Activated B cell treated with CpG ODN at 0.5 μM for 24 hours (primary cell): ENCODE measurements at regions not wholly inside any gene's neighbourhood (a gene's known extent, or its start where the extent isn't known, plus 50 kb on each side); places are given as distances from the start of the nearest gene placed in this dataset.

Source experiments
- ATAC-seq: fragments of 200-7000 bp; cut with Tn5 transposase; one replicate; pipeline ENCODE4 v1.10.0; 2021; ENCODE audit warnings: low read depth, mild to moderate bottlenecking, moderate library complexity
- CTCF ChIA-PET: fragments of 350-600 bp; sonication (Branson Sonifier 250); formaldehyde crosslinking; loops from one replicate; lab custom pipeline; 2021; ENCODE audit warnings: antibody characterized with exemption; lab: Charles Lee
- POLR2A ChIA-PET: fragments of 350-600 bp; sonication (Branson Sonifier 250); formaldehyde crosslinking; loops from one replicate; lab custom pipeline; 2021; ENCODE audit warnings: antibody characterized with exemption; lab: Charles Lee
- DNase-seq: peaks from one replicate; pipeline ENCODE4 v3.0.0; 2022
- H3K27ac Mint-ChIP-seq: one replicate; pipeline ENCODE4 v1.8.0; 2020; ENCODE audit warnings: mixed read lengths
- H3K27me3 Mint-ChIP-seq: one replicate; pipeline ENCODE4 v1.8.0; 2021; ENCODE audit warnings: mixed read lengths
- H3K36me3 Mint-ChIP-seq: one replicate; pipeline ENCODE4 v1.8.0; 2021; ENCODE audit warnings: low read depth, mixed read lengths
- H3K4me1 Mint-ChIP-seq: one replicate; pipeline ENCODE4 v1.8.0; 2021; ENCODE audit warnings: mixed read lengths
- H3K4me3 Mint-ChIP-seq: one replicate; pipeline ENCODE4 v1.8.0; 2020; ENCODE audit warnings: mild to moderate bottlenecking, mixed read lengths
- H3K9me3 Mint-ChIP-seq: one replicate; pipeline ENCODE4 v1.8.0; 2020; ENCODE audit warnings: mixed read lengths
- CTCF ChIP-seq: fragments of 200-600 bp; IDR thresholded peaks from one replicate; pipeline ENCODE4 v1.8.0; 2022; ENCODE audit warnings: antibody characterized with exemption, mild to moderate bottlenecking
- intact Hi-C: fragments of 100-400 bp; cut with micrococcal nuclease; formaldehyde crosslinking; loops from one replicate; pipeline ENCODE4 v1.15.1; 2024

- peaks cover 8% of the 10 kb centered on the region for H3K9me3 Mint-ChIP-seq
Observed at GRCh38 chr5:164893071-164893470, 1387.7 kb downstream of the MAT2B start.

GRCh38 chr5:164898705-164899104 lies 1393.3 kb downstream of the MAT2B start:
- no peak for TF ChIP-seq CTCF

More at GRCh38 chr5:164893071-164893470, 1387.7 kb downstream of the MAT2B start:
- ChIA-PET POLR2A (no interaction called here), CTCF (no interaction called here)
- no peak for TF ChIP-seq CTCF
- Mint-ChIP-seq H3K36me3 (no peaks in the 10 kb centered on the region), H3K27me3 (no peaks in the 10 kb centered on the region), H3K27ac (no peak overlapping the region), H3K4me3 (no peak overlapping the region), H3K4me1 (no peaks in the 10 kb centered on the region)
- DNase-seq: no peak
- ATAC-seq: no peak
- intact Hi-C loops: no loop called here

GRCh38 chr5:164909673-164910072 lies 1404.3 kb downstream of the MAT2B start:
- Mint-ChIP-seq H3K27ac (no peak overlapping the region), H3K9me3 (no peaks in the 10 kb centered on the region), H3K4me1 (no peaks in the 10 kb centered on the region), H3K27me3 (no peaks in the 10 kb centered on the region), H3K36me3 (no peaks in the 10 kb centered on the region), H3K4me3 (no peak overlapping the region)
- DNase-seq: no peak
- intact Hi-C loops: no loop called here
- POLR2A ChIA-PET: no interaction called here
- CTCF ChIA-PET: no interaction called here
- no peak for ATAC-seq
- TF ChIP-seq CTCF: no peak

More at GRCh38 chr5:164898705-164899104, 1393.3 kb downstream of the MAT2B start:
- ATAC-seq (no peak), DNase-seq (no peak)
- ChIA-PET POLR2A (no interaction called here), CTCF (no interaction called here)
- no peaks in the 10 kb centered on the region for H3K36me3 Mint-ChIP-seq
- H3K27ac Mint-ChIP-seq: no peak overlapping the region
- no peaks in the 10 kb centered on the region for H3K27me3 Mint-ChIP-seq
- intact Hi-C loops: no loop called here
- H3K4me3 Mint-ChIP-seq: no peak overlapping the region
- peaks cover 2% of the 10 kb centered on the region for H3K9me3 Mint-ChIP-seq
- no peaks in the 10 kb centered on the region for H3K4me1 Mint-ChIP-seq

- ChIA-PET POLR2A (no interaction called here), CTCF (no interaction called here)
- no peak overlapping the region for H3K4me3 Mint-ChIP-seq
- intact Hi-C loops: no loop called here
- DNase-seq (no peak), ATAC-seq (no peak)
- H3K36me3 Mint-ChIP-seq: no peaks in the 10 kb centered on the region
- TF ChIP-seq CTCF: no peak
- H3K4me1 Mint-ChIP-seq: no peaks in the 10 kb centered on the region
- no peak overlapping the region for H3K27ac Mint-ChIP-seq
- H3K27me3 Mint-ChIP-seq: no peaks in the 10 kb centered on the region
- H3K9me3 Mint-ChIP-seq: peaks cover 24% of the 10 kb centered on the region
Observed at GRCh38 chr5:164921722-164922121, 1416.3 kb downstream of the MAT2B start.

- no peaks in the 10 kb centered on the region for H3K4me1 Mint-ChIP-seq
- H3K4me3 Mint-ChIP-seq: no peak overlapping the region
- intact Hi-C loops: no loop called here
- POLR2A ChIA-PET: no interaction called here
- peaks cover 9% of the 10 kb centered on the region for H3K9me3 Mint-ChIP-seq
- no peaks in the 10 kb centered on the region for H3K27me3 Mint-ChIP-seq
- no peak for TF ChIP-seq CTCF
- no peak overlapping the region for H3K27ac Mint-ChIP-seq
- no peak for ATAC-seq
- CTCF ChIA-PET: no interaction called here
- DNase-seq: no peak
- no peaks in the 10 kb centered on the region for H3K36me3 Mint-ChIP-seq
Observed at GRCh38 chr5:164934039-164934438, 1428.6 kb downstream of the MAT2B start.
